ENCODE measurements at regions not wholly inside any gene's neighbourhood (a gene's known extent, or its start where the extent isn't known, plus 50 kb on each side); places are given as distances from the start of the nearest gene placed in this dataset.

GRCh38 chr4:11606078-11606477 is 177.4 kb upstream of the HS3ST1 start:
- TF ChIP-seq CTCF (IDR thresholded peaks at IDR 0.05) (no peak), POLR2A (IDR thresholded peaks at IDR 0.05) (no peak)
